22Rv1 (cell line): ENCODE measurements at regions not wholly inside any gene's neighbourhood (a gene's known extent, or its start where the extent isn't known, plus 50 kb on each side); places are given as distances from the start of the nearest gene placed in this dataset.

Experiments
- CTCF ChIP-seq: fragments of 450-650 bp; IDR thresholded peaks from 2 replicates; pipeline ENCODE4 v1.5.1; 2017; ENCODE audit warnings: mild to moderate bottlenecking
- ZFX ChIP-seq: fragments of 450-650 bp; IDR thresholded peaks from 2 replicates; pipeline ENCODE4 v1.6.1; 2017; ENCODE audit warnings: antibody characterized with exemption, borderline replicate concordance

- TF ChIP-seq CTCF (no peak), ZFX (no peak)
Observed at GRCh38 chr16:65532846-65533245, 411.0 kb upstream of the CDH11 start.
